Kidney (tissue), 13 donors: ENCODE measurements at regions not wholly inside any gene's neighbourhood (a gene's known extent, or its start where the extent isn't known, plus 50 kb on each side); places are given as distances from the start of the nearest gene placed in this dataset.

Experiments used
- DNase-seq, 5 donors: peaks; one replicate each; pipeline ENCODE4 v3.0.0-alpha.2; 2013 to 2020
- FAIRE-seq: peaks from 2 replicates; lab custom pipeline; 2012; peaks lifted over from hg19 to GRCh38; lab: Jason Lieb, UNC
- H3K27ac ChIP-seq, 2 donors: one replicate each; pipeline ENCODE4 v1.7.0; 2013; ENCODE audit warnings: low read depth in 2 of 2, low read length in 2 of 2, inconsistent platforms in 1 of 2
- H3K27me3 ChIP-seq: one replicate; pipeline ENCODE4 v1.7.1; 2013; ENCODE audit warnings: low read length, inconsistent platforms; ENCODE audit not compliant: control insufficient read depth, insufficient read depth
- H3K36me3 ChIP-seq, 3 donors: one replicate each; pipeline versions ENCODE4 v1.7.0 to v1.7.1; 2013; ENCODE audit warnings: low read length in 3 of 3, control low read depth in 1 of 3, inconsistent platforms in 1 of 3; ENCODE audit not compliant: insufficient read depth in 3 of 3, control insufficient read depth in 2 of 3
- H3K4me1 ChIP-seq, 3 donors: one replicate each; pipeline versions ENCODE4 v1.7.0 to v1.7.1; 2013; ENCODE audit warnings: low read length in 3 of 3, inconsistent platforms in 1 of 3, low read depth in 1 of 3; ENCODE audit not compliant: control insufficient read depth in 2 of 3, insufficient read depth in 2 of 3
- H3K4me3 ChIP-seq, 3 donors: one replicate each; pipeline versions ENCODE4 v1.7.0 to v1.8.1; 2013; ENCODE audit warnings: low read length in 3 of 3, control low read depth in 1 of 3, inconsistent platforms in 1 of 3
- H3K9ac ChIP-seq, 3 donors: one replicate each; pipeline versions ENCODE4 v1.7.0 to v1.7.1; 2013; ENCODE audit warnings: low read length in 3 of 3, control low read depth in 1 of 3, inconsistent platforms in 1 of 3
- H3K9me3 ChIP-seq, 3 donors: one replicate each; pipeline versions ENCODE4 v1.7.0 to v1.7.1; 2013; ENCODE audit warnings: low read length in 3 of 3, control low read depth in 1 of 3, inconsistent platforms in 1 of 3; ENCODE audit not compliant: control insufficient read depth in 2 of 3, insufficient read depth in 1 of 3
- CTCF ChIP-seq: IDR thresholded peaks from 3 replicates; pipeline ENCODE4 v1.5.1; 2012; ENCODE audit warnings: mild to moderate bottlenecking, moderate library complexity, borderline replicate concordance; ENCODE audit not compliant: insufficient read depth; ENCODE audit errors: extremely low read depth
- intact Hi-C: fragments of 100-400 bp; cut with DNase I; formaldehyde crosslinking; loops from one replicate; pipeline ENCODE4 v1.11.1; 2022
- donor health status: control.
- donor health status: control.
- donor health status: control.
- donor health status: control.
- donor health status: control.
- donor health status: DM: yes; HTN: yes; CAD: no.
- donor health status: Normal renal cell carcinoma (clear cell type).

GRCh38 chr9:108002371-108002956 lies 512.9 kb upstream of the KLF4 start:
- no peak for TF ChIP-seq CTCF
- DNase-seq (peak in 3 of 5 donors; percentile 33 to 87 (median 63)), FAIRE-seq (no peak)
- intact Hi-C loops = no loop called here
- Histone ChIP-seq H3K27ac (no peak overlapping the region), H3K4me1 (no peaks in the 10 kb centered on the region), H3K9me3 (no peaks in the 10 kb centered on the region), H3K27me3 (no peaks in the 10 kb centered on the region), H3K4me3 (no peak overlapping the region), H3K36me3 (no peaks in the 10 kb centered on the region), H3K9ac (no peak overlapping the region)

DNA sequence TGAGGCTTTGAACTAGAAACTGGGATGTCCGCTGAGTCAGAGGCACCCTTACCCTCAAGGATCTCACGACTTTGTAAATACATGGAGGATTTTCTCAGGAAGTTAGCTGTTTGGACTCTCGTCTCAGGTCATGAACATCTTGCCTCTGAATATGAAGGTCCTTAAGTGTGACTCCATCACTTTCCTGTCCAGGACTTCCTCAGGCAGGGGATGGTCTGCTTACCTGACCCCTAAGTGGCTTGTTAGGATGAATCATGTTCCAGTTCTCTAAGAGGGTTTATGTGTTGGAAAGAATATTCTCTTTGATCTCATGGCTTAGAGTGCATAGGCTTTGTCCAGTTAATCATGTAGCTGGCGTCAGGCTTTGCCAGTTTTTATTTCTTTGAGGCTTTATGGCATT lies 511.7 kb upstream of the KLF4 start:
- H3K9ac ChIP-seq = no peak overlapping the region
- no peak overlapping the region for H3K27ac ChIP-seq
- DNase-seq (peak in 3 of 5 donors; percentile 21 to 67 (median 56)), FAIRE-seq (no peak)
- H3K9me3 ChIP-seq = no peaks in the 10 kb centered on the region
- intact Hi-C loops = no loop called here
- no peak overlapping the region for H3K4me3 ChIP-seq
- H3K4me1 ChIP-seq = no peaks in the 10 kb centered on the region
- TF ChIP-seq CTCF = no peak
- no peaks in the 10 kb centered on the region for H3K36me3 ChIP-seq
- no peaks in the 10 kb centered on the region for H3K27me3 ChIP-seq

DNA sequence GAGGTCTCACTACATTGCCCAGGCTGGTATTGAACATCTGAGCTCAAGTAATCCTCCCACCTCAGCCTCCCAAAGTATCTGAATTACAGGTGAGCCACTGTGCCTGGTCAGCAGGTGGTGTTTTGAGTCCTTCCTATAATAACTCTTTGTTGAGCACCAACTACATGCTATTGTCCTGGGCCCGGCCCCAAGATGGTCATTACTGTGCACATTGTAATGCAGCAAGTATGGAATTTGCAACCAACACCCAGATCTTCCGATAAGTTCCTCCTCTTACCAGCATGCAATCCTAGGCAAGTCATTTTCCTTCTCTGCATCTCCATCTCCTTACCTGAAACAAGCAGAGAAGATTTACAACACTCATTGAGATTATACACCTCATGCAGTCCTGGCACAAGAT lies 510.3 kb upstream of the KLF4 start:
- FAIRE-seq (no peak), DNase-seq (no peak)
- Histone ChIP-seq H3K36me3 (no peaks in the 10 kb centered on the region), H3K4me1 (no peaks in the 10 kb centered on the region), H3K9ac (no peak overlapping the region), H3K27me3 (no peaks in the 10 kb centered on the region), H3K27ac (no peak overlapping the region), H3K9me3 (no peaks in the 10 kb centered on the region), H3K4me3 (no peak overlapping the region)
- no peak for TF ChIP-seq CTCF
- intact Hi-C loops = no loop called here

- no peak overlapping the region for H3K9ac ChIP-seq
- H3K36me3 ChIP-seq = no peaks in the 10 kb centered on the region
- no peaks in the 10 kb centered on the region for H3K4me1 ChIP-seq
- no peak for TF ChIP-seq CTCF
- no peak overlapping the region for H3K27ac ChIP-seq
- FAIRE-seq (no peak), DNase-seq (peak in 2 of 5 donors; percentile 25 to 29)
- intact Hi-C loops = no loop called here
- no peaks in the 10 kb centered on the region for H3K27me3 ChIP-seq
- no peak overlapping the region for H3K4me3 ChIP-seq
- no peaks in the 10 kb centered on the region for H3K9me3 ChIP-seq
Measured at GRCh38 chr9:107999011-107999410, 509.4 kb upstream of the KLF4 start.
